ENCODE measurements at regions not wholly inside any gene's neighbourhood (a gene's known extent, or its start where the extent isn't known, plus 50 kb on each side); places are given as distances from the start of the nearest gene placed in this dataset.

DNA sequence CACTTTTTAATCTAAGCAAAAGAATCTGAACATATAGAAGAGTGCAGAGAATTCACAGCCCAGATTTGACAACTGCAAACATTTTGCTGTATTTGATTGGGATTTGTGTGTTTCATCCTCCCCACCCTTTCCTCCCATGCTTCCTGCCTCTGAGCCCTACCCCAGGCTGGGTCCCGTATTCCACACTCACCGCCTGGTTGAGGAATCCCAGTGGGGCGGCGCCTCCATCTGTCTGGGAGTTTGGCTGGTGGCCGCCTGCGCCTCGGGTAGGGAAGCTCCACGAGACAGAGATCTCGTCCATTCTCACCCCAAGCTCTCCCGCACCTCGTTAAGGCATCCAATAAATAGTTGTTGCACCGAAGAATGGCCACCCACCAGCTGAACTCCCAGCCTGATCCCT, 70.7 kb upstream of the SLC22A11 start:
- ChIA-PET POLR2A (ENCODE audit: unreplicated experiment) (no interaction called here), CTCF (no interaction called here)
- no peaks in the 10 kb centered on the region for H3K9me1 ChIP-seq (ENCODE audit: insufficient read depth, low read length)
- H3K27me3 ChIP-seq (ENCODE audit: control insufficient read depth, insufficient read depth, low read length), result peaks cover 40% of the 10 kb centered on the region
- no peaks in the 10 kb centered on the region for H3K36me3 ChIP-seq (ENCODE audit: control insufficient read depth, insufficient read depth, low read length)
- DNase-seq (no peak), ATAC-seq (ENCODE audit: low read depth) (no peak)
- no peak for TF ChIP-seq MAZ (IDR thresholded peaks at IDR 0.05; ENCODE audit: borderline replicate concordance, low read depth, low read length)
- no peak for TF ChIP-seq BHLHE40 (IDR thresholded peaks at IDR 0.05; ENCODE audit: low read depth, low read length)
- no peak for TF ChIP-seq FOS (IDR thresholded peaks at IDR 0.05; ENCODE audit: low read depth, low read length)
- TF ChIP-seq CHD1 (IDR thresholded peaks at IDR 0.05; ENCODE audit: low read depth, low read length), result no peak
- no peak for TF ChIP-seq MXI1 (IDR thresholded peaks at IDR 0.05; ENCODE audit: borderline replicate concordance, low read depth, low read length)
- TF ChIP-seq, protein P1, sequence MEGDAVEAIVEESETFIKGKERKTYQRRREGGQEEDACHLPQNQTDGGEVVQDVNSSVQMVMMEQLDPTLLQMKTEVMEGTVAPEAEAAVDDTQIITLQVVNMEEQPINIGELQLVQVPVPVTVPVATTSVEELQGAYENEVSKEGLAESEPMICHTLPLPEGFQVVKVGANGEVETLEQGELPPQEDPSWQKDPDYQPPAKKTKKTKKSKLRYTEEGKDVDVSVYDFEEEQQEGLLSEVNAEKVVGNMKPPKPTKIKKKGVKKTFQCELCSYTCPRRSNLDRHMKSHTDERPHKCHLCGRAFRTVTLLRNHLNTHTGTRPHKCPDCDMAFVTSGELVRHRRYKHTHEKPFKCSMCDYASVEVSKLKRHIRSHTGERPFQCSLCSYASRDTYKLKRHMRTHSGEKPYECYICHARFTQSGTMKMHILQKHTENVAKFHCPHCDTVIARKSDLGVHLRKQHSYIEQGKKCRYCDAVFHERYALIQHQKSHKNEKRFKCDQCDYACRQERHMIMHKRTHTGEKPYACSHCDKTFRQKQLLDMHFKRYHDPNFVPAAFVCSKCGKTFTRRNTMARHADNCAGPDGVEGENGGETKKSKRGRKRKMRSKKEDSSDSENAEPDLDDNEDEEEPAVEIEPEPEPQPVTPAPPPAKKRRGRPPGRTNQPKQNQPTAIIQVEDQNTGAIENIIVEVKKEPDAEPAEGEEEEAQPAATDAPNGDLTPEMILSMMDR (conservative IDR thresholded peaks at IDR 0.05; ENCODE audit: low read depth, low read length), result no peak
- TF ChIP-seq NFE2L2 (IDR thresholded peaks at IDR 0.05; ENCODE audit: low read depth, low read length), result no peak
- no peak for TF ChIP-seq RFX5 (IDR thresholded peaks at IDR 0.05; ENCODE audit: low read depth, low read length)
- no peak for TF ChIP-seq SMC3 (IDR thresholded peaks at IDR 0.05; ENCODE audit: low read depth, low read length)
- TF ChIP-seq CEBPB (IDR thresholded peaks at IDR 0.05; ENCODE audit: low read depth, low read length), result no peak
- no peak for TF ChIP-seq POLR2A (IDR thresholded peaks at IDR 0.05; ENCODE audit: low read depth, low read length)
- H2AK9ac ChIP-seq (replicated peaks; ENCODE audit: low read depth, low read length, poor library complexity), result no peak overlapping the region
- H4K5ac ChIP-seq (ENCODE audit: low read depth, low read length), result no peak overlapping the region
- no peak overlapping the region for H2AK5ac ChIP-seq (ENCODE audit: low read depth, low read length)
- no TSS peak for BruUV-seq (replicated peaks)
- H3K9ac ChIP-seq (ENCODE audit: low read depth, low read length), result no peak overlapping the region
- no peak overlapping the region for H3K27ac ChIP-seq (ENCODE audit: insufficient read depth, low read length)
- H3K14ac ChIP-seq (replicated peaks; ENCODE audit: low read depth, low read length), result no peak overlapping the region
- no peak overlapping the region for H3K4me2 ChIP-seq (ENCODE audit: low read depth, low read length)
- H3K23ac ChIP-seq (ENCODE audit: low read depth, low read length), result no peak overlapping the region
- dilution Hi-C loops (cut with HindIII; ENCODE audit: low sequenced_read_pairs, unreplicated experiment), result no loop called here
- no CpG with 5 or more reads among the region's 12 CpGs for WGBS, 2 experiments (ENCODE audit: extremely low coverage in 2 of 2, insufficient read length in 1 of 2)
- intact Hi-C loops (cut with micrococcal nuclease), result no loop called here
- H2BK20ac ChIP-seq (ENCODE audit: low read depth, low read length), result no peak overlapping the region
- H4K20me1 ChIP-seq (ENCODE audit: insufficient read depth, low read length), result no peaks in the 10 kb centered on the region
- H2BK15ac ChIP-seq (ENCODE audit: low read depth, low read length), result no peak overlapping the region
- H4K91ac ChIP-seq (ENCODE audit: insufficient read depth, low read depth, low read length), result no peak overlapping the region
- no peak overlapping the region for H2AFZ ChIP-seq (replicated peaks; ENCODE audit: low read length, poor library complexity)
- H3K9me3 ChIP-seq (ENCODE audit: control insufficient read depth, insufficient read depth, low read length), result no peaks in the 10 kb centered on the region
- in situ Hi-C loops (cut with MboI; ENCODE audit: low sequenced_read_pairs), result no loop called here
- no peak overlapping the region for H3K4ac ChIP-seq (ENCODE audit: low read depth, low read length)
- H4K8ac ChIP-seq (ENCODE audit: low read depth in 2 of 2, low read length in 2 of 2), result no peak overlapping the region
- H2BK120ac ChIP-seq (ENCODE audit: low read depth, low read length), result no peak overlapping the region
- H3K18ac ChIP-seq (ENCODE audit: low read depth, low read length), result no peak overlapping the region
- H3K56ac ChIP-seq (ENCODE audit: extremely low read depth, insufficient read depth, low read length), result no peak overlapping the region
- no peaks in the 10 kb centered on the region for H3K79me1 ChIP-seq (ENCODE audit: low read depth in 1 of 2, low read length in 2 of 2)
- no peaks in the 10 kb centered on the region for H3K4me1 ChIP-seq (ENCODE audit: control insufficient read depth, insufficient read depth, low read length)
- H2BK5ac ChIP-seq (ENCODE audit: low read depth, low read length, poor library complexity, severe bottlenecking), result no peak overlapping the region
- no peak overlapping the region for H3K4me3 ChIP-seq (ENCODE audit: insufficient read depth, low read depth, low read length)
